ENCODE measurements at regions not wholly inside any gene's neighbourhood (a gene's known extent, or its start where the extent isn't known, plus 50 kb on each side); places are given as distances from the start of the nearest gene placed in this dataset.
"Not testable (repeated sequence)": the region's sequence is repeated elsewhere in the genome, so short reads cannot be mapped to it uniquely, and the experiment has no call there.

DNA sequence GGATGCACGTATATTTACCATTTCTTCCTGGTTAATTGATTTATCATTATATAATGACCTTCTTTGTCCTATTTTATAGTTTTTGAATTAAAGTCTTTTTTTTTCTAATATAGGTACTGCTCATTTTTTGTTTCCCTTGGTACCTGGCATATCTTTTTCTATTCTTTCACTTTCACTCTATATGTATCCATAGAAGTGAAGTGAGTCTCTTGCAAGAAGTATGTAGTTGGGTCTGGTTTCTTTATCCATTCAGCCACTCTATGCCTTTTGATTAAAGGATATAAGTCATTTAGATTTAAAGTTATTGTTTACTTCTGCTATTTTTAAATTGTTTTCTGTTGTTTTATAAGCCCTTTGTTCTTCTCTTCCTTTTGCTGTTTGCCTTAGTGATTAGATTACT lies 194.3 kb upstream of the SLITRK6 start:
- Histone ChIP-seq H3K9me3 (ENCODE audit: control insufficient read depth, insufficient read depth, low read length) (no peaks in the 10 kb centered on the region), H3K27me3 (ENCODE audit: control insufficient read depth, low read length) (no peaks in the 10 kb centered on the region), H3K79me2 (ENCODE audit: control insufficient read depth, low read length) (no peaks in the 10 kb centered on the region), H4K20me1 (ENCODE audit: control insufficient read depth, insufficient read depth, low read depth, low read length) (no peaks in the 10 kb centered on the region), H3K9me2 (replicated peaks; ENCODE audit: control insufficient read depth, low read length) (no peaks in the 10 kb centered on the region), H3K4me3 (ENCODE audit: low read length) (no peak overlapping the region), H3K4me2 (ENCODE audit: low read length) (no peak overlapping the region), H3K4me1 (ENCODE audit: control insufficient read depth, low read length) (no peaks in the 10 kb centered on the region), H3F3A (ENCODE audit: control insufficient read depth, insufficient read depth) (no peaks in the 10 kb centered on the region), H3K27ac (ENCODE audit: low read depth, low read length) (no peak overlapping the region), H3K36me3 (ENCODE audit: control insufficient read depth, low read length) (no peaks in the 10 kb centered on the region)
- no peak for TF ChIP-seq CTCF (IDR thresholded peaks at IDR 0.05; ENCODE audit: low read depth, low read length, poor library complexity, severe bottlenecking)
- TF ChIP-seq EZH2phosphoT487 (IDR thresholded peaks at IDR 0.05; ENCODE audit: borderline replicate concordance, low read length), result no peak

GRCh38 chr13:85990397-85990796 lies 191.2 kb upstream of the SLITRK6 start:
- TF ChIP-seq CTCF (IDR thresholded peaks at IDR 0.05; ENCODE audit: low read depth, low read length, poor library complexity, severe bottlenecking) (no peak), EZH2phosphoT487 (IDR thresholded peaks at IDR 0.05; ENCODE audit: borderline replicate concordance, low read length) (no peak)

DNA sequence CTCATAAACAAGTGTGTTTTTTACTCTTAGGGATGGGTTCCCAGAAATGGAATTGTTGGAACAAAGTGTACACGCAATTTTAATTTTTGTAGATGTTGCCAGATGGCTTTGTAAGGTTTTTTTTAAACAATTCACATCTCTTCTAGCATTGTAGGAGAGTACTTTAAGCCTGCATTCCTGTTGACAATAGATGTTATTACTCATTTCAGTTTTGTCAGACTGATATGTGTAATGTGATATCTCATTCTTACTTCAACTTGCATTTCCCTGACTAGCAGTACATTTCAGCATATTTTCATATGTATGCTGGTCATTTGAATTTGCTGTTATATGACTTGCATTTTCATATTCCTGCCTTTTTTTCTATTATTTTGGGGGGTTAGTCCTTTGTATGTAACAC lies 186.6 kb upstream of the SLITRK6 start:
- no peak overlapping the region for H3K4me2 ChIP-seq (ENCODE audit: low read length)
- no peaks in the 10 kb centered on the region for H3K9me3 ChIP-seq (ENCODE audit: control insufficient read depth, insufficient read depth, low read length)
- no peak overlapping the region for H3K4me3 ChIP-seq (ENCODE audit: low read length)
- no peaks in the 10 kb centered on the region for H3K79me2 ChIP-seq (ENCODE audit: control insufficient read depth, low read length)
- no peaks in the 10 kb centered on the region for H4K20me1 ChIP-seq (ENCODE audit: control insufficient read depth, insufficient read depth, low read depth, low read length)
- H3F3A ChIP-seq (ENCODE audit: control insufficient read depth, insufficient read depth), result no peaks in the 10 kb centered on the region
- no peak for TF ChIP-seq EZH2phosphoT487 (IDR thresholded peaks at IDR 0.05; ENCODE audit: borderline replicate concordance, low read length)
- TF ChIP-seq CTCF (IDR thresholded peaks at IDR 0.05; ENCODE audit: low read depth, low read length, poor library complexity, severe bottlenecking), result no peak
- H3K9me2 ChIP-seq (replicated peaks; ENCODE audit: control insufficient read depth, low read length), result no peaks in the 10 kb centered on the region
- H3K27ac ChIP-seq (ENCODE audit: low read depth, low read length), result no peak overlapping the region
- no peaks in the 10 kb centered on the region for H3K27me3 ChIP-seq (ENCODE audit: control insufficient read depth, low read length)
- no peaks in the 10 kb centered on the region for H3K36me3 ChIP-seq (ENCODE audit: control insufficient read depth, low read length)
- no peaks in the 10 kb centered on the region for H3K4me1 ChIP-seq (ENCODE audit: control insufficient read depth, low read length)

More at GRCh38 chr13:85990397-85990796, 191.2 kb upstream of the SLITRK6 start:
- Histone ChIP-seq H3K9me2 (replicated peaks; ENCODE audit: control insufficient read depth, low read length) (no peaks in the 10 kb centered on the region), H3K27me3 (ENCODE audit: control insufficient read depth, low read length) (no peaks in the 10 kb centered on the region), H4K20me1 (ENCODE audit: control insufficient read depth, insufficient read depth, low read depth, low read length) (no peaks in the 10 kb centered on the region), H3K79me2 (ENCODE audit: control insufficient read depth, low read length) (no peaks in the 10 kb centered on the region), H3K36me3 (ENCODE audit: control insufficient read depth, low read length) (no peaks in the 10 kb centered on the region), H3K4me1 (ENCODE audit: control insufficient read depth, low read length) (no peaks in the 10 kb centered on the region), H3F3A (ENCODE audit: control insufficient read depth, insufficient read depth) (no peaks in the 10 kb centered on the region), H3K9me3 (ENCODE audit: control insufficient read depth, insufficient read depth, low read length) (no peaks in the 10 kb centered on the region), H3K4me3 (ENCODE audit: low read length) (no peak overlapping the region), H3K4me2 (ENCODE audit: low read length) (no peak overlapping the region), H3K27ac (ENCODE audit: low read depth, low read length) (no peak overlapping the region)

- Histone ChIP-seq H4K20me1 (ENCODE audit: control insufficient read depth, insufficient read depth, low read depth, low read length) (no peaks in the 10 kb centered on the region), H3K36me3 (ENCODE audit: control insufficient read depth, low read length) (no peaks in the 10 kb centered on the region), H3F3A (ENCODE audit: control insufficient read depth, insufficient read depth) (no peaks in the 10 kb centered on the region), H3K27me3 (ENCODE audit: control insufficient read depth, low read length) (no peaks in the 10 kb centered on the region), H3K9me3 (ENCODE audit: control insufficient read depth, insufficient read depth, low read length) (no peaks in the 10 kb centered on the region), H3K4me3 (ENCODE audit: low read length) (no peak overlapping the region), H3K4me2 (ENCODE audit: low read length) (no peak overlapping the region), H3K27ac (ENCODE audit: low read depth, low read length) (no peak overlapping the region), H3K9me2 (replicated peaks; ENCODE audit: control insufficient read depth, low read length) (no peaks in the 10 kb centered on the region), H3K4me1 (ENCODE audit: control insufficient read depth, low read length) (no peaks in the 10 kb centered on the region), H3K79me2 (ENCODE audit: control insufficient read depth, low read length) (no peaks in the 10 kb centered on the region)
- no peak for TF ChIP-seq CTCF (IDR thresholded peaks at IDR 0.05; ENCODE audit: low read depth, low read length, poor library complexity, severe bottlenecking)
- no peak for TF ChIP-seq EZH2phosphoT487 (IDR thresholded peaks at IDR 0.05; ENCODE audit: borderline replicate concordance, low read length)
These were observed 182.9 kb upstream of the SLITRK6 start for GRCh38 chr13:85982102-85982501.

- H3K27me3 ChIP-seq (ENCODE audit: control insufficient read depth, low read length); H3K4me1 ChIP-seq (ENCODE audit: control insufficient read depth, low read length); H3K4me3 ChIP-seq (ENCODE audit: low read length); H3K36me3 ChIP-seq (ENCODE audit: control insufficient read depth, low read length); H3K9me2 ChIP-seq (replicated peaks; ENCODE audit: control insufficient read depth, low read length); H4K20me1 ChIP-seq (ENCODE audit: control insufficient read depth, insufficient read depth, low read depth, low read length); H3K79me2 ChIP-seq (ENCODE audit: control insufficient read depth, low read length); H3K4me2 ChIP-seq (ENCODE audit: low read length); H3F3A ChIP-seq (ENCODE audit: control insufficient read depth, insufficient read depth); H3K9me3 ChIP-seq (ENCODE audit: control insufficient read depth, insufficient read depth, low read length); H3K27ac ChIP-seq (ENCODE audit: low read depth, low read length): not testable (repeated sequence)
These were observed 181.2 kb upstream of the SLITRK6 start for GRCh38 chr13:85980447-85980846.

All from DOHH2 (cell line).